ENCODE measurements at regions not wholly inside any gene's neighbourhood (a gene's known extent, or its start where the extent isn't known, plus 50 kb on each side); places are given as distances from the start of the nearest gene placed in this dataset.

GRCh38 chr5:155189476-155189875 is 175.9 kb downstream of the KIF4B start:
- in situ Hi-C loops (cut with HindIII; ENCODE audit: low pct_unique_long_range_greater_than_20kb, low sequenced_read_pairs), result no loop called here

GRCh38 chr5:155189981-155190380 is 176.4 kb downstream of the KIF4B start:
- CTCF ChIA-PET, result no interaction called here
- Histone ChIP-seq H3K27ac (ENCODE audit: low read length) (no peak overlapping the region), H3K36me3 (ENCODE audit: control insufficient read depth, insufficient read depth, low read length) (no peaks in the 10 kb centered on the region), H3K27me3 (ENCODE audit: control insufficient read depth, insufficient read depth, low read length) (no peaks in the 10 kb centered on the region), H3K4me1 (ENCODE audit: control insufficient read depth, insufficient read depth, low read length) (no peaks in the 10 kb centered on the region), H3K4me3 (ENCODE audit: low read depth in 2 of 2, low read length in 2 of 2) (no peak overlapping the region), H3K9me3 (ENCODE audit: control insufficient read depth, insufficient read depth, low read depth, low read length) (no peaks in the 10 kb centered on the region)
- no peak for DNase-seq (ENCODE audit: low read depth, low spot score)
- TF ChIP-seq POLR2AphosphoS5 (IDR thresholded peaks at IDR 0.05; ENCODE audit: low read depth, low read length) (no peak), REST (IDR thresholded peaks at IDR 0.05; ENCODE audit: insufficient read depth in 1 of 2, low read depth in 2 of 2, low read length in 1 of 2) (no peak), CTCF (IDR thresholded peaks at IDR 0.05) (no peak), TCF7L2 (IDR thresholded peaks at IDR 0.05; ENCODE audit: low read depth, low read length) (no peak), SIN3A (IDR thresholded peaks at IDR 0.05; ENCODE audit: borderline replicate concordance, insufficient read depth, low read depth, low read length) (no peak)
- BruUV-seq (replicated peaks), result no TSS peak
- POLR2A ChIA-PET, result no interaction called here
- in situ Hi-C loops (cut with HindIII; ENCODE audit: low pct_unique_long_range_greater_than_20kb, low sequenced_read_pairs) (no loop called here), intact Hi-C loops (cut with micrococcal nuclease; ENCODE audit: unreplicated experiment) (no loop called here)
- no peak for ATAC-seq

More at GRCh38 chr5:155189476-155189875, 175.9 kb downstream of the KIF4B start:
- no peak for ATAC-seq
- no peak for TF ChIP-seq SIN3A (IDR thresholded peaks at IDR 0.05; ENCODE audit: borderline replicate concordance, insufficient read depth, low read depth, low read length)
- TF ChIP-seq REST (IDR thresholded peaks at IDR 0.05; ENCODE audit: insufficient read depth in 1 of 2, low read depth in 2 of 2, low read length in 1 of 2), result no peak
- TF ChIP-seq POLR2AphosphoS5 (IDR thresholded peaks at IDR 0.05; ENCODE audit: low read depth, low read length), result no peak
- no peak for TF ChIP-seq TCF7L2 (IDR thresholded peaks at IDR 0.05; ENCODE audit: low read depth, low read length)
- TF ChIP-seq CTCF (IDR thresholded peaks at IDR 0.05), result no peak
- DNase-seq (ENCODE audit: low read depth, low spot score), result no peak
- Histone ChIP-seq H3K27me3 (ENCODE audit: control insufficient read depth, insufficient read depth, low read length) (no peaks in the 10 kb centered on the region), H3K36me3 (ENCODE audit: control insufficient read depth, insufficient read depth, low read length) (no peaks in the 10 kb centered on the region), H3K4me3 (ENCODE audit: low read depth in 2 of 2, low read length in 2 of 2) (no peak overlapping the region), H3K27ac (ENCODE audit: low read length) (no peak overlapping the region), H3K4me1 (ENCODE audit: control insufficient read depth, insufficient read depth, low read length) (no peaks in the 10 kb centered on the region), H3K9me3 (ENCODE audit: control insufficient read depth, insufficient read depth, low read depth, low read length) (no peaks in the 10 kb centered on the region)
- intact Hi-C loops (cut with micrococcal nuclease; ENCODE audit: unreplicated experiment), result no loop called here
- no TSS peak for BruUV-seq (replicated peaks)
- ChIA-PET CTCF (no interaction called here), POLR2A (no interaction called here)
